ENCODE measurements at regions not wholly inside any gene's neighbourhood (a gene's known extent, or its start where the extent isn't known, plus 50 kb on each side); places are given as distances from the start of the nearest gene placed in this dataset.

DNA sequence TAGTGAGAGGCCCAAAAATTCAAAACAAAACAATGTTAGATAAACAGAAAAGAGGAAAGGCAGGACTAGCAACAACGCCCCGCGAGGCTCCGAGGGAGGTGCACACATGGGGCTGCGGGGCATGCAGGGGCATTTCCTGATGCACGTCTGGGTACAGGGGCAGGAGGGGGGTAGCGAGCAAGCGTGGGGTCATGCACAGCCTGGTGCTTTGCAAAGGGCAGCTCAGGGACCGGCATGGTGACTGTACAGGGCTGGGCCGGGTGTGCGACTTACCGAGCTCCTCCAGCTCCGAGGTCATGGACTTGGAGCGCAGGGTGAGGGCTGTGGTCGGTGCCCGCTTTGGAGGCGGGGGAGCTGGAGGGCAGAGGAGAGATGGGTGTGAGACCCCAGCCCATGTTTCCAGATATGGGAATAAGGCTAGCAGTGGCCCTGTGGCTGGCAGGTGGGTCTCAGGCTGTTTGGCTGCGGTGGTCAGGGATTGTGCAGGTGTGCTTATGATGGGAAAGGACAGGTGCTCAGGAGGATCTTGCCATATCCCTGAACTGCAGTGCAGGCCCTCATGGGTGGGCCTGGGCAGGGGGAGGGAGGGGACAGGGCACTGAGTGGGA lies 103.7 kb downstream of the CTTN start:
- H3K9me2 ChIP-seq (replicated peaks; ENCODE audit: insufficient read depth, low read length), result no peaks in the 10 kb centered on the region
- no peaks in the 10 kb centered on the region for H3K9me3 ChIP-seq (ENCODE audit: insufficient read depth, low read length)
- TF ChIP-seq EZH2phosphoT487 (conservative IDR thresholded peaks at IDR 0.05; ENCODE audit: low read length), result no peak
- TF ChIP-seq, protein P1, sequence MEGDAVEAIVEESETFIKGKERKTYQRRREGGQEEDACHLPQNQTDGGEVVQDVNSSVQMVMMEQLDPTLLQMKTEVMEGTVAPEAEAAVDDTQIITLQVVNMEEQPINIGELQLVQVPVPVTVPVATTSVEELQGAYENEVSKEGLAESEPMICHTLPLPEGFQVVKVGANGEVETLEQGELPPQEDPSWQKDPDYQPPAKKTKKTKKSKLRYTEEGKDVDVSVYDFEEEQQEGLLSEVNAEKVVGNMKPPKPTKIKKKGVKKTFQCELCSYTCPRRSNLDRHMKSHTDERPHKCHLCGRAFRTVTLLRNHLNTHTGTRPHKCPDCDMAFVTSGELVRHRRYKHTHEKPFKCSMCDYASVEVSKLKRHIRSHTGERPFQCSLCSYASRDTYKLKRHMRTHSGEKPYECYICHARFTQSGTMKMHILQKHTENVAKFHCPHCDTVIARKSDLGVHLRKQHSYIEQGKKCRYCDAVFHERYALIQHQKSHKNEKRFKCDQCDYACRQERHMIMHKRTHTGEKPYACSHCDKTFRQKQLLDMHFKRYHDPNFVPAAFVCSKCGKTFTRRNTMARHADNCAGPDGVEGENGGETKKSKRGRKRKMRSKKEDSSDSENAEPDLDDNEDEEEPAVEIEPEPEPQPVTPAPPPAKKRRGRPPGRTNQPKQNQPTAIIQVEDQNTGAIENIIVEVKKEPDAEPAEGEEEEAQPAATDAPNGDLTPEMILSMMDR (IDR thresholded peaks at IDR 0.05; ENCODE audit: insufficient read depth, low read length, poor library complexity, severe bottlenecking), result no peak
- no peaks in the 10 kb centered on the region for H4K20me1 ChIP-seq (ENCODE audit: low read depth, low read length)
- H3K27me3 ChIP-seq (ENCODE audit: low read length), result no peaks in the 10 kb centered on the region
- no peaks in the 10 kb centered on the region for H3K36me3 ChIP-seq (ENCODE audit: low read length)
- no peak overlapping the region for H3K4me3 ChIP-seq (ENCODE audit: insufficient read depth, low read length, poor library complexity, severe bottlenecking)
- H3K79me2 ChIP-seq (ENCODE audit: insufficient read depth, low read length), result no peaks in the 10 kb centered on the region
- H3K4me2 ChIP-seq (ENCODE audit: low read depth, low read length, poor library complexity, severe bottlenecking), result no peak overlapping the region
- H2AFZ ChIP-seq (ENCODE audit: low read depth, low read length, severe bottlenecking), result no peak overlapping the region
- no peak overlapping the region for H3K9ac ChIP-seq (ENCODE audit: low read length)
- H3K27ac ChIP-seq (ENCODE audit: low read depth, low read length), result no peak overlapping the region
- no peaks in the 10 kb centered on the region for H3F3A ChIP-seq (ENCODE audit: insufficient read depth)

DNA sequence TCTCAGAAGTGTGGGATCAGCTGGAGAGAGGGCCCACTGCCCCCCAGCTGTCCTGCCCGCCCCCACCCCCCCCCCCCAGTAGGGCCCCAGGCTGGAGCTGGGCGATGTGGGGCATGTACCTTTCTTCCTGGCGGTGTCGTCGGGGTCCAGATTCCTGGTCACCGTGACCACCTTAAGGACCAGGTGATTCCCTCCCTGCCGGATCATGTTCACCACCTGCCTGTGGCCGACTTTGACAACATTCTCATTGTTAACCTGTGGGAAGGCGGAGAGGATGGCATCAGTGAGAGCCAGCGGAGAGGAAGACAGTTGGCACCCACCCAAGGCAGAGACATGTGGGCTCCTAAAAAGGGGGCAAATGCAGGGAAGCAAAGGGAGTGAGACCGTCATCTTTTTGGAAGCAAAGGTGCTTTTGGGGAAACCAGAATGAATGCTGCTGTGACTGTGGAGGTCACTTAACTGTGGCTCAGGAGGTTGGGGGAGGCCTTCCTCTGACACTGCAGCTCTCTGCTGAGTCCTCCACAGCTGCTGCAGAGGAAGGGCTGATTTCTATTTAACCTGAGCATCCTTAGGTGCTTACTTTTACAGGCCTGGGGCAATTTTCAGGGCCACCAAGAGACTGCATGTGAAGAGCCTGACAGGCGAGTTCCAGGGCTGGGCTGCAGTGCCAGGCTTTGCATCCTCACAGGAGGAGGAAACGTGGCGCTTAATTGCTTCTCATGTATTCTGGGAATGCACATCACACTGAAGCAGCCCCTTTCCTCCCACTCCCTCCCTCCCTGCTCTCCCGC lies 104.5 kb downstream of the CTTN start:
- Histone ChIP-seq H4K20me1 (ENCODE audit: low read depth, low read length) (no peaks in the 10 kb centered on the region), H3K4me3 (ENCODE audit: insufficient read depth, low read length, poor library complexity, severe bottlenecking) (no peak overlapping the region), H3K4me2 (ENCODE audit: low read depth, low read length, poor library complexity, severe bottlenecking) (no peak overlapping the region), H3K9me2 (replicated peaks; ENCODE audit: insufficient read depth, low read length) (no peaks in the 10 kb centered on the region), H3K9me3 (ENCODE audit: insufficient read depth, low read length) (no peaks in the 10 kb centered on the region), H3K27me3 (ENCODE audit: low read length) (no peaks in the 10 kb centered on the region), H3K36me3 (ENCODE audit: low read length) (no peaks in the 10 kb centered on the region), H2AFZ (ENCODE audit: low read depth, low read length, severe bottlenecking) (no peak overlapping the region), H3K79me2 (ENCODE audit: insufficient read depth, low read length) (no peaks in the 10 kb centered on the region), H3K27ac (ENCODE audit: low read depth, low read length) (no peak overlapping the region), H3K9ac (ENCODE audit: low read length) (no peak overlapping the region), H3F3A (ENCODE audit: insufficient read depth) (no peaks in the 10 kb centered on the region)
- no peak for TF ChIP-seq EZH2phosphoT487 (conservative IDR thresholded peaks at IDR 0.05; ENCODE audit: low read length)
- TF ChIP-seq, protein P1 (IDR thresholded peaks at IDR 0.05; ENCODE audit: insufficient read depth, low read length, poor library complexity, severe bottlenecking), result no peak

DNA sequence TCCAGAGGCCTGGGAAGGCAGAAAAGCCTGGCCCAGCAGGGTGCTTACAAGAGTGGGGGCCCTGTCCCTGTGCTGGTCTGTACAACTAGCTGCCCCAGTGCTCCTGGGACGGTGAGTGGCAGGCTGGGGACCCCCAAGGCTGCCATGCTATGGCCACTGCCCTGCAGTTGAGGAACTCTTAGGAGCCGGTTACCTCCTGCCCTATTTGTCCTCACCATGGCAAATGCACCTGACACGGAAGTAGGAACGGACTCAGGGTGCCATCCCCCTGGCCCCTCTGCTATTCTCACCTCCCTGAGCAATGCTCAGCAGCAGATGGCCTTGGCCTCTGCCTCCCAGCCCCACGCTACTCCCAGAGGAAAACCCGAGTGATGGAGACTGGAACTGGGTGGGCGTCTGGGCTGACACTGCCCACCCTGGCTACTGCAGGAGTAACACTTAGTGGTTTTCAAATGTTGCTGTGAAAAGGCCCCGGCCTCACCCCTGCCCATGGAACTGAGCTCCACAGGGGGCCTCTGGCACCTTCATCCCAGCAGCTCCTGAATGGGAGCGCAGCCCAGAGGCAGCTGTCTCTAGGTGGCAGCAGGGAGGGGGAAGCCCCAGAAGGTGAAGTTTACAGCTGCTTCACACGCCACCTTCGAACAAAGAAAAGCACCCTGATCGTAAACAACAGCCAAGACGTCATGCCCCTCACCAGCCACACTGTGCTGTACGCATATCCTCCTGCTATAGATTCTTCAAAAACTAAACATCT lies 105.3 kb downstream of the CTTN start:
- no peak overlapping the region for H3K9ac ChIP-seq (ENCODE audit: low read length)
- H3K36me3 ChIP-seq (ENCODE audit: low read length), result no peaks in the 10 kb centered on the region
- no peaks in the 10 kb centered on the region for H4K20me1 ChIP-seq (ENCODE audit: low read depth, low read length)

More for the DNA sequence above, 105.3 kb downstream of the CTTN start:
- no peak overlapping the region for H3K4me3 ChIP-seq (ENCODE audit: insufficient read depth, low read length, poor library complexity, severe bottlenecking)
- H2AFZ ChIP-seq (ENCODE audit: low read depth, low read length, severe bottlenecking), result no peak overlapping the region
- H3K27me3 ChIP-seq (ENCODE audit: low read length), result no peaks in the 10 kb centered on the region
- H3K79me2 ChIP-seq (ENCODE audit: insufficient read depth, low read length), result no peaks in the 10 kb centered on the region
- no peaks in the 10 kb centered on the region for H3F3A ChIP-seq (ENCODE audit: insufficient read depth)
- no peak overlapping the region for H3K4me2 ChIP-seq (ENCODE audit: low read depth, low read length, poor library complexity, severe bottlenecking)
- H3K27ac ChIP-seq (ENCODE audit: low read depth, low read length), result no peak overlapping the region
- H3K9me2 ChIP-seq (replicated peaks; ENCODE audit: insufficient read depth, low read length), result no peaks in the 10 kb centered on the region
- H3K9me3 ChIP-seq (ENCODE audit: insufficient read depth, low read length), result no peaks in the 10 kb centered on the region
- no peak for TF ChIP-seq EZH2phosphoT487 (conservative IDR thresholded peaks at IDR 0.05; ENCODE audit: low read length)
- TF ChIP-seq, protein P1 (IDR thresholded peaks at IDR 0.05; ENCODE audit: insufficient read depth, low read length, poor library complexity, severe bottlenecking), result no peak
